ENCODE measurements at regions not wholly inside any gene's neighbourhood (a gene's known extent, or its start where the extent isn't known, plus 50 kb on each side); places are given as distances from the start of the nearest gene placed in this dataset.

DNA sequence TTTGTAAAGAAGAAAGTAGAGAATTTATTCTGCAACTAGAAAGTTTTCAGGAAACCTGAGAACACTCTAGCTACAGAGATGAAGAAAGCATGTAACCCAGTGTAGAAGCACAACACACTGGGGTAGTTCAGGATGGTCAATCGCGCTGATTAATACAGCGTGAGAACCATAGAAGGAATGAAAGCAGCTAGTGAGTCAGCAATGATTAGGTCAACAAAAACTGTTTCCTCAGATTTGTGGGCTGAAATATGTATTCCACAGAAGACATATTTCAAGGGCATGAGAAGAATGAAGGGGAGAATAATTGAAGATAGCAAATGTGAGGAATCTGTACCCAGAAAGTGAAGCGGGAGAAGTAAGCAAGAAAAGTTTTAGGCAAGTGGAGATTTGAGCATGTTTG is 97.8 kb upstream of the ADGRL2 start:
- TF ChIP-seq SUZ12 (IDR thresholded peaks at IDR 0.05; ENCODE audit: extremely low read depth, insufficient read depth, insufficient read length): no peak
- TF ChIP-seq YY1 (IDR thresholded peaks at IDR 0.05; ENCODE audit: insufficient read depth, insufficient read length): no peak
- no peak for TF ChIP-seq ZNF274 (IDR thresholded peaks at IDR 0.05; ENCODE audit: low read depth, low read length)
